GM23248 (cell line): ENCODE measurements at regions not wholly inside any gene's neighbourhood (a gene's known extent, or its start where the extent isn't known, plus 50 kb on each side); places are given as distances from the start of the nearest gene placed in this dataset.

Experiments used
- EZH2 ChIP-seq: fragments of 200-600 bp; sonication (generic); IDR thresholded peaks from 2 replicates; pipeline ENCODE4 v1.6.1; 2018; ENCODE audit warnings: antibody characterized with exemption, mild to moderate bottlenecking; ENCODE audit not compliant: insufficient read depth, poor library complexity, severe bottlenecking
- EZH2phosphoT487 ChIP-seq: fragments of 200-600 bp; sonication (generic); IDR thresholded peaks from 2 replicates; pipeline ENCODE4 v1.6.1; 2018; ENCODE audit warnings: antibody characterized with exemption, moderate library complexity, mild to moderate bottlenecking, low read depth; ENCODE audit not compliant: insufficient read depth

DNA sequence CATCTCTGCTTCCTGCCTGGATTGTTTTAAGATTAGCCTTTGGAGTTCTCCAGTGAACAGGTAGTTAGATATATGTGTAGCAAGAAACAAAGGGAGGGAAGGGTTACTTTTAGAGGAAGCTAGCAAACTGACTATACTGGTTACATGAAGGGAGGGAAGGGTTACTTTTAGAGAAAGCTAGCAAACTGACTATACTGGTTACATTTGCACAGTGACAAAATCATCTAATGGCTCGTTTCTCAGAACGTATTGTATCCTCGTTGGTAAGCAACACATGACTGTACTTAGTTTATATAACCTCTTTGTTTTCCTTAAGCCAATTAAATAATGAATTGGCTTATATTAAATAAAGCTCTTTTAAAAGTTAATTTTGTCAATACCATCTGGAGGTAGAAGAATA is 540.9 kb downstream of the EPM2A start:
- TF ChIP-seq EZH2: no peak
- no peak for TF ChIP-seq EZH2phosphoT487
